Liver (tissue), 8 donors: ENCODE measurements at regions not wholly inside any gene's neighbourhood (a gene's known extent, or its start where the extent isn't known, plus 50 kb on each side); places are given as distances from the start of the nearest gene placed in this dataset.

Source experiments
- DNase-seq: peaks from one replicate; pipeline ENCODE4 v3.0.0-alpha.2; 2017; ENCODE audit warnings: low spot score
- H3K27ac ChIP-seq, 2 donors: one replicate each; pipeline ENCODE4 v1.7.0; 2013; ENCODE audit warnings: inconsistent platforms in 2 of 2, low read length in 2 of 2, control low read depth in 1 of 2, low read depth in 1 of 2, mild to moderate bottlenecking in 1 of 2
- H3K27me3 ChIP-seq, 4 donors: one replicate each; pipeline versions ENCODE4 v1.6.1 to v1.7.0; 2013; ENCODE audit warnings: low read length in 3 of 4, inconsistent platforms in 1 of 4, mild to moderate bottlenecking in 1 of 4, moderate library complexity in 1 of 4; ENCODE audit not compliant: control insufficient read depth in 4 of 4, insufficient read depth in 4 of 4
- H3K36me3 ChIP-seq, 4 donors: one replicate each; pipeline versions ENCODE4 v1.6.1 to v1.7.0; 2013; ENCODE audit warnings: low read length in 3 of 4, mild to moderate bottlenecking in 3 of 4, low read depth in 1 of 4, moderate library complexity in 1 of 4; ENCODE audit not compliant: control insufficient read depth in 4 of 4, insufficient read depth in 3 of 4
- H3K4me1 ChIP-seq, 4 donors: one replicate each; pipeline versions ENCODE4 v1.6.1 to v1.7.0; 2013; ENCODE audit warnings: low read length in 3 of 4, mild to moderate bottlenecking in 3 of 4, moderate library complexity in 1 of 4; ENCODE audit not compliant: control insufficient read depth in 4 of 4, insufficient read depth in 4 of 4
- H3K4me3 ChIP-seq, 3 donors: one replicate each; pipeline versions ENCODE4 v1.6.1 to v1.7.0; 2013; ENCODE audit warnings: low read length in 3 of 3, control low read depth in 1 of 3, low read depth in 1 of 3, mild to moderate bottlenecking in 1 of 3
- H3K9ac ChIP-seq, 2 donors: one replicate each; pipeline ENCODE4 v1.7.0; 2013; ENCODE audit warnings: low read length in 2 of 2, mild to moderate bottlenecking in 2 of 2, moderate library complexity in 2 of 2, control low read depth in 1 of 2, low read depth in 1 of 2
- H3K9me3 ChIP-seq, 4 donors: one replicate each; pipeline versions ENCODE4 v1.6.1 to v1.7.0; 2013; ENCODE audit warnings: low read length in 3 of 4; ENCODE audit not compliant: control insufficient read depth in 4 of 4
- EGR1 ChIP-seq, 2 donors: IDR thresholded peaks; 2 replicates each; pipeline ENCODE4 v1.6.1; 2016 to 2018; ENCODE audit warnings: antibody characterized with exemption in 2 of 2, low read depth in 2 of 2
- FOXA1 ChIP-seq: IDR thresholded peaks from 2 replicates; pipeline ENCODE4 v1.6.1; 2016; ENCODE audit warnings: antibody characterized with exemption
- FOXA2 ChIP-seq: IDR thresholded peaks from 2 replicates; pipeline ENCODE4 v1.6.1; 2016; ENCODE audit warnings: antibody characterized with exemption
- GABPA ChIP-seq, 2 donors: IDR thresholded peaks in 1 of 2; conservative IDR thresholded peaks in 1 of 2; 2 replicates each; pipeline ENCODE4 v1.6.1; 2016; ENCODE audit warnings: antibody characterized with exemption in 2 of 2, mild to moderate bottlenecking in 1 of 2, moderate library complexity in 1 of 2
- HNF4A ChIP-seq, 2 donors: conservative IDR thresholded peaks; 2 replicates each; pipeline ENCODE4 v1.6.1; 2016; ENCODE audit warnings: antibody characterized with exemption in 2 of 2, mild to moderate bottlenecking in 2 of 2
- HNF4G ChIP-seq: IDR thresholded peaks from 2 replicates; pipeline ENCODE4 v1.6.1; 2016; ENCODE audit warnings: antibody characterized with exemption
- JUND ChIP-seq, 2 donors: IDR thresholded peaks; 2 replicates each; pipeline ENCODE4 v1.6.1; 2016; ENCODE audit warnings: antibody characterized with exemption in 2 of 2
- NR2F2 ChIP-seq: IDR thresholded peaks from 2 replicates; pipeline ENCODE4 v1.6.1; 2016; ENCODE audit warnings: antibody characterized with exemption
- RAD21 ChIP-seq, 2 donors: IDR thresholded peaks; 2 replicates each; pipeline ENCODE4 v1.6.1; 2016; ENCODE audit warnings: antibody characterized with exemption in 2 of 2, mild to moderate bottlenecking in 2 of 2
- RXRA ChIP-seq, 2 donors: IDR thresholded peaks; 2 replicates each; pipeline ENCODE4 v1.6.1; 2017 to 2018; ENCODE audit warnings: antibody characterized with exemption in 2 of 2, mild to moderate bottlenecking in 1 of 2
- SP1 ChIP-seq: IDR thresholded peaks from 2 replicates; pipeline ENCODE4 v1.6.1; 2018; ENCODE audit warnings: antibody characterized with exemption, mild to moderate bottlenecking
- TAF1 ChIP-seq: conservative IDR thresholded peaks from 2 replicates; pipeline ENCODE4 v1.6.1; 2016; ENCODE audit warnings: antibody characterized with exemption, mild to moderate bottlenecking
- YY1 ChIP-seq: IDR thresholded peaks from 2 replicates; pipeline ENCODE4 v1.6.1; 2016; ENCODE audit warnings: antibody characterized with exemption, mild to moderate bottlenecking
- WGBS: extraction: QIAGEN DNeasy Blood & Tissue Kit; methylation state at CpG from one replicate; pipeline ENCODE4 v1.1.7; 2013; 5-methylcytosine and 5-hydroxymethylcytosine counted together
- TF ChIP-seq, protein P1 (sequence below): IDR thresholded peaks from 2 replicates; pipeline ENCODE4 v1.6.1; 2016; ENCODE audit warnings: antibody characterized with exemption
- TF ChIP-seq, protein P2 (sequence below): fragments of 150-350 bp; IDR thresholded peaks from 2 replicates; pipeline ENCODE4 v1.5.1; 2017; ENCODE audit warnings: improper control_type of control experiment, low read depth, low read length; ENCODE audit not compliant: missing input control
- TF ChIP-seq, protein P3 (sequence below): IDR thresholded peaks from 2 replicates; pipeline ENCODE4 v1.6.1; 2016; ENCODE audit warnings: antibody characterized with exemption
- TF ChIP-seq, protein P4 (sequence below): IDR thresholded peaks from 2 replicates; pipeline ENCODE4 v1.6.1; 2016; ENCODE audit warnings: antibody characterized with exemption
- TF ChIP-seq, protein P5 (sequence below): IDR thresholded peaks from 2 replicates; pipeline ENCODE4 v1.6.1; 2016; ENCODE audit warnings: antibody characterized with exemption, mild to moderate bottlenecking
- donor health status: healthy.
- donor health status: healthy.
- donor health status: healthy.
- donor health status: healthy.
- donor health status: healthy.

DNA sequence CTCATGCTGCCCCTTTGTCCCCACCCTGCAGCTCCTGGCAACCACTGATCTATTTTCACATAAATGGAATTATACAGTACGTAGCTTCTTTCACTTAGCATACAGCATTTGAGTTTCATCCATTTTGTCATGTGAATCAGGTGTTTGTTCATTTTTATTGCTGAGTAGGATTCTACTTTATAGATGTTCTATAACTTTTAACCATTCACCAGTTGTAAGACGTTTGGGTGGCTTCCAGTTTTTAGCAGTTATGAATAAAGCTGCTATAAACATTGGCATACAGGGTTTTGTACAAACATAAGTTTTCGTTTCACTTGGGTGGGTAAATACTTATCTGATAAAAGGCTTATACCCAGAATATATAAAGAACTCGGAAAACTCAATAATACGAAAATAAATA is 102.3 kb upstream of the KLHL13 start:
- no peak for DNase-seq
- H3K36me3 ChIP-seq = no peaks in the 10 kb centered on the region
- no peak overlapping the region for H3K27ac ChIP-seq
- H3K4me1 ChIP-seq = peaks cover 0 to 2% (median 0%) of the 10 kb centered on the region in 4 donors
- TF ChIP-seq FOXA2 (no peak), TAF1 (no peak), YY1 (no peak), NR2F2 (no peak), HNF4G (no peak), FOXA1 (no peak), RAD21 (IDR thresholded peaks at IDR 0.05) (no peak), RXRA (IDR thresholded peaks at IDR 0.05) (no peak), JUND (IDR thresholded peaks at IDR 0.05) (no peak), HNF4A (conservative IDR thresholded peaks at IDR 0.05) (no peak), SP1 (no peak), GABPA (IDR thresholded peaks at IDR 0.05 in 1 of 2, conservative IDR thresholded peaks at IDR 0.05 in 1 of 2) (no peak), EGR1 (IDR thresholded peaks at IDR 0.05; ENCODE audit: low read depth in 2 of 2) (no peak)
- TF ChIP-seq, protein P1, sequence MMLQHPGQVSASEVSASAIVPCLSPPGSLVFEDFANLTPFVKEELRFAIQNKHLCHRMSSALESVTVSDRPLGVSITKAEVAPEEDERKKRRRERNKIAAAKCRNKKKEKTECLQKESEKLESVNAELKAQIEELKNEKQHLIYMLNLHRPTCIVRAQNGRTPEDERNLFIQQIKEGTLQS = no peak
- TF ChIP-seq, protein P2, sequence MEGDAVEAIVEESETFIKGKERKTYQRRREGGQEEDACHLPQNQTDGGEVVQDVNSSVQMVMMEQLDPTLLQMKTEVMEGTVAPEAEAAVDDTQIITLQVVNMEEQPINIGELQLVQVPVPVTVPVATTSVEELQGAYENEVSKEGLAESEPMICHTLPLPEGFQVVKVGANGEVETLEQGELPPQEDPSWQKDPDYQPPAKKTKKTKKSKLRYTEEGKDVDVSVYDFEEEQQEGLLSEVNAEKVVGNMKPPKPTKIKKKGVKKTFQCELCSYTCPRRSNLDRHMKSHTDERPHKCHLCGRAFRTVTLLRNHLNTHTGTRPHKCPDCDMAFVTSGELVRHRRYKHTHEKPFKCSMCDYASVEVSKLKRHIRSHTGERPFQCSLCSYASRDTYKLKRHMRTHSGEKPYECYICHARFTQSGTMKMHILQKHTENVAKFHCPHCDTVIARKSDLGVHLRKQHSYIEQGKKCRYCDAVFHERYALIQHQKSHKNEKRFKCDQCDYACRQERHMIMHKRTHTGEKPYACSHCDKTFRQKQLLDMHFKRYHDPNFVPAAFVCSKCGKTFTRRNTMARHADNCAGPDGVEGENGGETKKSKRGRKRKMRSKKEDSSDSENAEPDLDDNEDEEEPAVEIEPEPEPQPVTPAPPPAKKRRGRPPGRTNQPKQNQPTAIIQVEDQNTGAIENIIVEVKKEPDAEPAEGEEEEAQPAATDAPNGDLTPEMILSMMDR = no peak
- TF ChIP-seq, protein P3, sequence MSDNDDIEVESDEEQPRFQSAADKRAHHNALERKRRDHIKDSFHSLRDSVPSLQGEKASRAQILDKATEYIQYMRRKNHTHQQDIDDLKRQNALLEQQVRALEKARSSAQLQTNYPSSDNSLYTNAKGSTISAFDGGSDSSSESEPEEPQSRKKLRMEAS = no peak
- TF ChIP-seq, protein P4, sequence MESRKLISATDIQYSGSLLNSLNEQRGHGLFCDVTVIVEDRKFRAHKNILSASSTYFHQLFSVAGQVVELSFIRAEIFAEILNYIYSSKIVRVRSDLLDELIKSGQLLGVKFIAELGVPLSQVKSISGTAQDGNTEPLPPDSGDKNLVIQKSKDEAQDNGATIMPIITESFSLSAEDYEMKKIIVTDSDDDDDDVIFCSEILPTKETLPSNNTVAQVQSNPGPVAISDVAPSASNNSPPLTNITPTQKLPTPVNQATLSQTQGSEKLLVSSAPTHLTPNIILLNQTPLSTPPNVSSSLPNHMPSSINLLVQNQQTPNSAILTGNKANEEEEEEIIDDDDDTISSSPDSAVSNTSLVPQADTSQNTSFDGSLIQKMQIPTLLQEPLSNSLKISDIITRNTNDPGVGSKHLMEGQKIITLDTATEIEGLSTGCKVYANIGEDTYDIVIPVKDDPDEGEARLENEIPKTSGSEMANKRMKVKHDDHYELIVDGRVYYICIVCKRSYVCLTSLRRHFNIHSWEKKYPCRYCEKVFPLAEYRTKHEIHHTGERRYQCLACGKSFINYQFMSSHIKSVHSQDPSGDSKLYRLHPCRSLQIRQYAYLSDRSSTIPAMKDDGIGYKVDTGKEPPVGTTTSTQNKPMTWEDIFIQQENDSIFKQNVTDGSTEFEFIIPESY = no peak
- TF ChIP-seq, protein P5, sequence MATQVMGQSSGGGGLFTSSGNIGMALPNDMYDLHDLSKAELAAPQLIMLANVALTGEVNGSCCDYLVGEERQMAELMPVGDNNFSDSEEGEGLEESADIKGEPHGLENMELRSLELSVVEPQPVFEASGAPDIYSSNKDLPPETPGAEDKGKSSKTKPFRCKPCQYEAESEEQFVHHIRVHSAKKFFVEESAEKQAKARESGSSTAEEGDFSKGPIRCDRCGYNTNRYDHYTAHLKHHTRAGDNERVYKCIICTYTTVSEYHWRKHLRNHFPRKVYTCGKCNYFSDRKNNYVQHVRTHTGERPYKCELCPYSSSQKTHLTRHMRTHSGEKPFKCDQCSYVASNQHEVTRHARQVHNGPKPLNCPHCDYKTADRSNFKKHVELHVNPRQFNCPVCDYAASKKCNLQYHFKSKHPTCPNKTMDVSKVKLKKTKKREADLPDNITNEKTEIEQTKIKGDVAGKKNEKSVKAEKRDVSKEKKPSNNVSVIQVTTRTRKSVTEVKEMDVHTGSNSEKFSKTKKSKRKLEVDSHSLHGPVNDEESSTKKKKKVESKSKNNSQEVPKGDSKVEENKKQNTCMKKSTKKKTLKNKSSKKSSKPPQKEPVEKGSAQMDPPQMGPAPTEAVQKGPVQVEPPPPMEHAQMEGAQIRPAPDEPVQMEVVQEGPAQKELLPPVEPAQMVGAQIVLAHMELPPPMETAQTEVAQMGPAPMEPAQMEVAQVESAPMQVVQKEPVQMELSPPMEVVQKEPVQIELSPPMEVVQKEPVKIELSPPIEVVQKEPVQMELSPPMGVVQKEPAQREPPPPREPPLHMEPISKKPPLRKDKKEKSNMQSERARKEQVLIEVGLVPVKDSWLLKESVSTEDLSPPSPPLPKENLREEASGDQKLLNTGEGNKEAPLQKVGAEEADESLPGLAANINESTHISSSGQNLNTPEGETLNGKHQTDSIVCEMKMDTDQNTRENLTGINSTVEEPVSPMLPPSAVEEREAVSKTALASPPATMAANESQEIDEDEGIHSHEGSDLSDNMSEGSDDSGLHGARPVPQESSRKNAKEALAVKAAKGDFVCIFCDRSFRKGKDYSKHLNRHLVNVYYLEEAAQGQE = no peak
- H3K27me3 ChIP-seq = no peaks in the 10 kb centered on the region
- no peaks in the 10 kb centered on the region for H3K9me3 ChIP-seq
- 86% methylated on average over 5 of the region's 5 CpGs for WGBS
- no peak overlapping the region for H3K4me3 ChIP-seq
- no peak overlapping the region for H3K9ac ChIP-seq
